Germinal center (tissue), 1 donor: ENCODE measurements at regions not wholly inside any gene's neighbourhood (a gene's known extent, or its start where the extent isn't known, plus 50 kb on each side); places are given as distances from the start of the nearest gene placed in this dataset.
"Not testable (repeated sequence)": the region's sequence is repeated elsewhere in the genome, so short reads cannot be mapped to it uniquely, and the experiment has no call there.

Source experiments
- DNase-seq: peaks from one replicate; pipeline ENCODE4 v3.0.0; 2012; ENCODE audit warnings: mixed read lengths, low spot score

DNA sequence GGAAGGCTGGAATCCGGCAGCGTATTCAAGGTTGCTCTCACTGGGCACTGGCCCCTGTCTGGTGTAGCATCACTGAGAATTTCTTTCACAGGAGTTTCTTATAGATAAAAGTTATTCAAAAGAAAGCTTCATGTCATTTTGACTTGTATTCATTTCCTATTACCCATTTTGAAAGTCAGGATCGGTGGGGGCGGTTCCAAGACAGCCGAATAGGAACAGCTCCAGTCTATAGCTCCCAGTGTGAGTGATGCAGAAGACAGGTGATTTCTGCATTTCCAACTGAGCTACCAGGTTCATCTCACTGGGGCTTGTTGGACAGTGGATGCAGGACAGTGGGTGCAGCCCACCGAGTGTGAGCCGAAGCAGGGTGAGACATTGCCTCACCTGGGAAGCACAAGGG lies 51.5 kb upstream of the CDC42EP3 start:
- not testable (repeated sequence) for DNase-seq

DNA sequence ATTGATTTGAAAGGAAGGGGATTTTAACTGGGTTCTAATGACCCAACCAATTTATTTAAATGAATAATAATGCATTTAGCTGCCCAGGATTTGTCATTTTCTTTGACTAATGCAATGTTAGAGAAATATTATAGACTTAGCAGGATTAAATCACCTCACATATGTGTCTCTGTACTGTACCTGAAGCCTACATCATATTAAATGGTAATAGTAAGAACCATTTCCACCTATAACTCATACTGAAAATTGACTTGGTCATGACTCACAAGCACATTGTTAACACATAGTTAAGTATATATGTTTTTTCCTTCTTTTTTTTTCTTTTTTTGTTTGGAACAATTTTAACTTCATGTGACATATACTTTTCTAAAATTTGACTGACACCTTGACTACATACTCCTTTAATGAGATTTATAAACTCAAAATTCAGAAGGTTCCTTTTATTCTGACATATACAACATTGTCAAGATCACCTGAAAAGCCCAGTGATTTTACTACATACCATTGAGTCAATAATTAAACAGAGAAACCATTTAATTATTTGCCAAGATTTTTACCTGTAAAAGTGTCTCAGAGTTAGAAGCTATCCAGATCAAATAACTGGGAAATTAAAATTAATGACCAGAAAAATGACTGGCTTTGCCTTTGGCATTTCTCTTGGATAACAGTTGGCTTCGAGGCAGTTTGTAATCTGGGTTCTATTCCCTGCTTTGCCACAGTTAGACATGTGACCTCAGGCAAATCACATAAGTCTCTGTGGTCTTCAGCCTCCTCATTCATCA lies 58.8 kb upstream of the CDC42EP3 start:
- no peak for DNase-seq

DNA sequence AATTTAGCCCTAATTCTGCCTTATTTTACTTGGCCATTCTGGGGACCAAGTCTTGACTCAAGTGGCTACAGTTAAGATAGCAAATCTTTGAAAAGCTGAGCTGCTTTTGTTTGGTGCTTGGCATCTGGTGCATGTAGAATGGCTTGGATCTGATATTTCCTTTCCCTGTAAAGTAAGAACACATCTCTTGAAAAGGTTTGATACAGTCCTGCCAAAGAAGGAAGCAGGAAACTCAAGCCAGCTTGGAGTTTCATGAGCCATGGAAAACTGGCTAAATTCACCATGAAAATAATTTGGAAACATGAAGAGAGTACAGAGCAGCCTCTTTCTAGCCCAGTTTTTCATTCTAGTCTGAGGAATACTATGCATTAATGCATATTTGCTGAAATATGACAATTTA lies 61.0 kb upstream of the CDC42EP3 start:
- DNase-seq, result not testable (repeated sequence)

DNA sequence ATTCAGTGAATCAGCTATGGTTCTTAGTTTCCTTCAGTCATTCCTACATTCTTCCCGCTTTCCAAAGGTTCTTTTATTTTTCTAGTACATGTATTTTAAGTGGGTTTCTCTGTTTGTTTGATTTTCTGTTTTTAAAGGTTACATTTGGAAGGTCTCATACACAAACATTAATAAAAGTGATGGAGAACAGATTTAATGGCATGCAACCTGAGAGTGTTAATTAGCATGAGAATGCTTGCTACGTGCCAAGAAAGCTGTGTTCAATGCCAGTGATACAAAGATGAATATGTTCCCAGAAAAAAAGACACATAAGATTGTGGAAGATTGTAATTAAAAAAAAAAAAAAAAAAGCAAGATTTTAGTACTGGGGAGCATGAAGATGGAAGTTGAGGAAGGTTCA lies 61.8 kb upstream of the CDC42EP3 start:
- no peak for DNase-seq

GRCh38 chr2:37733955-37734354 lies 62.5 kb upstream of the CDC42EP3 start:
- DNase-seq, result not testable (repeated sequence)

GRCh38 chr2:37734891-37735523 lies 63.6 kb upstream of the CDC42EP3 start:
- not testable (repeated sequence) for DNase-seq

- DNase-seq, result not testable (repeated sequence)
Measured at GRCh38 chr2:37735524-37735910, 64.1 kb upstream of the CDC42EP3 start.

DNA sequence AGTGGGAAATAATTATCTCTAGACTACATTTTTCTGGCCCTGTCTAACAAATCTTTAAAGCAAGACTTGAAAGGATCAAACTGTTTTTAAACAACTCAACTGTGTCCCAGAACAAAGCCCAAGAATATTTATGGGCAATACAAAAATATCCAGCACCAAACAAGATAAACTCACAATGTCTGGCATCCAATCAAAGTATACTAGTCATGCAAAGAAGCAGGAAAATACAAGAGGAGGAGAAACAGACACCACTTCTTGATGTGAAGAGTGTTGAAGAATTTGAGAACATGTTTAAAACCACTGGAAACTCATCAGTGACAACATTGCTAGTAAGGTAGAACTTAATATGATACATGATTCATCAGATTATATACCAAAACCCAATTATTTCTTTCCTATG lies 66.1 kb upstream of the CDC42EP3 start:
- DNase-seq, result no peak

DNA sequence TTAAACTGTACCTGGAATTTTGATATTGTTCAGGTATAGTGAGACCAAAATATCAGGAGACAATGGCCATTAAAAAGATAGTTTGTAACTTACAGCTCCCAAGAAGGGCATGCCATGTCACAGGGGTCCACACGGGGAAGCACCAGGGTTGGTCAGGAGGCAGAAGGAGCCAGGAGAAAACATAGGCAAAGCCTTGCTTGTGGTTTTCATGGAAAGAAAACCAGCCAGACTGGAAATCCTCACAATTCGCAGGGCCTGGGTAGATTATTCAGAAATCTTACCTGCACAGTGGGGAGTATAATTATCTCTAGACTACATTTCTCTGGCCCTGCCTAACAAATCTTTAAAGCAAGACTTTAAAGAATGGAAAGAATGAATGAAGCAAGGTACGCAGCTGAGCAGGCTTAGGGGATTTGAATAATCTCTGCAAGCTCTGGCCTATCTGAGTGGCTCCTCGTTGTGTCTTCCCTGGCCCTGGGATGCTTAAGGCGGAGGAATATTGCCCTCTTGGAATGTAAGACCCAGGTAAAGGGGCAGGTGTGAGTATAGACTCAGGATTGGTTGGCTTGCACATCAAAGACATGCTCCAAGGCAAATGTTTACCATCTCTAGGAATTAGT lies 66.9 kb upstream of the CDC42EP3 start:
- no peak for DNase-seq

DNA sequence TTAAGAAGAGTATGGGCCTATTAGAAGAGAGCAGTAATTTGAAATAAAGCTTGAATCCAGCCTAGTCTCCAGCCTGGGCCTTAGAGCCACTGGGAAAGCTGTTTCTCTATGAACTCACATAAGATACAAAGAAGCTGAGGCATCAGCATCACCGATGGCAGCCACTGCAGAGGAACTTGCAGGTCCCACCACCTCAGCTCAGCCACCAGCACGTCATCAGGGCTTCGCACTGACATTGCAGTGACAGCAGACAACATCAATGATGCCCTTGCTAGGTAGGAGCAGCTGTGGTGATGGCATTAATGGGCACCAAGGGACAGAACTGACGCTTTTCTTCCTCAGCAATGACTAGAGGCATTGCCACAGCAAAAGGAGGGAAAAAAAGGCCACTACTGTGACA lies 67.7 kb upstream of the CDC42EP3 start:
- no peak for DNase-seq

DNA sequence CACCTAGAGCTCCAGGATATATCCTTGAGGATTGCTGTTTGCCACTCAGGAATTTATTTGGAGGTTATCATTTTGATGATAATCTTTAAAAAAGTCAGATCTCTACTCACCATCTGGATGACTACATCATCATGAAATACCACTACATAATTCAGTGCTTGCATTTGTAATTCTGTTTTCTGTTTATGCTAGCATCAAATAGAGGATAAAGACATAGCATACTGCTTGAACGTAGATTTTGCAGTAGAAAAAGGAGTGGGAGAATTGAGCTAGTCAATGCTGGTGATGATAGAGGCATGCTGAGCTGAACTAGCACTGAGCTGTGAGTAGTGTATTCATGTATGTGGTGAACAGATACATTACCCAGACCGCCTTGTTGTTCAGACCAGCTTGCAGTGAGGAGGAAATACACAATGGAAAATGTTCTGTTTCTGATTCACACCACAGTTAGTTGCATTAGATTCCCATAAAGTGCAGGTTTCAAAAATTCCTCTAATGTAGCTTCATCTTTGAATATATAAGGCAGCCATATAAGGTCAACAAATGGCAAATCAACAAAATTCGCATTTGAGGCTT lies 68.8 kb upstream of the CDC42EP3 start:
- DNase-seq, result no peak

- DNase-seq, result no peak
Measured at GRCh38 chr2:37742286-37742685, 70.8 kb upstream of the CDC42EP3 start.

GRCh38 chr2:37744010-37744409 lies 72.6 kb upstream of the CDC42EP3 start:
- no peak for DNase-seq

GRCh38 chr2:37744961-37745360 lies 73.5 kb upstream of the CDC42EP3 start:
- DNase-seq, result not testable (repeated sequence)

DNA sequence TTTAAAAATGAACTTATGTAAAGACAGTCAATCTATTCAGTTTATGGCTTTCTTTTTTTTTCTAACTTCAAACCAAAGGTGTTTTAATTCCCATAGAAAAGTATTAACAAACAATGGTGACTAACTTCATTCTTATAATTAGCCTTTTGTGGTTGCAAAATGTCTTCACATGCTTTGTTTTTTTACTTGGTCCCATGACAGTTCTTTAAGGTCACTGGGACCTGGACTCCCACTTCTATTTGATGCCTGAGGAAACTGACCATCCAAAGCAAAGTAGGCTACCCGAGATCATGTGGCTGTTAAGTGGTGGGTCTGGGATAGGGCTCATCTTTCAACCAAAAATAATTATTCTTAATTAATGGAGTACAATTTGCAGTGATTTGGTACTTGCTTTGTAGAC lies 74.6 kb upstream of the CDC42EP3 start:
- not testable (repeated sequence) for DNase-seq

DNA sequence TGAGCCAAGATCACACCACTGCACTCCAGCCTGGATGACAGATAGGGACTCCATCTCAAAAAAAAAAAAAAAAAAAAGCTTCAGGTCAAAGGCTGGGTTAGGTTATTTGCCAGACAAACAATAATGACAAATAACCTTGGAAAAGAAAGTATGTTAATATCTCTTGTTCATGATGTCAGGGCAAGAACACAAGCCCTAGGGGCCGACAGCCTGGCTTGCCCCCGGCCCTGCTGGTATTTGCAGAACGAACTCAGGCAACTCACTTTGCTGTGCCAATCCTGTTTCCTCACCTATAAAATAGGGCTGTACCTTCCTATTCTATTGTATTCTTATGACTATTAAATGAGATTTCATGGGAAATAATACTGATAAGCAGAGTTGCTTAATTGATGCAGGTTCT lies 75.4 kb upstream of the CDC42EP3 start:
- DNase-seq, result no peak

DNA sequence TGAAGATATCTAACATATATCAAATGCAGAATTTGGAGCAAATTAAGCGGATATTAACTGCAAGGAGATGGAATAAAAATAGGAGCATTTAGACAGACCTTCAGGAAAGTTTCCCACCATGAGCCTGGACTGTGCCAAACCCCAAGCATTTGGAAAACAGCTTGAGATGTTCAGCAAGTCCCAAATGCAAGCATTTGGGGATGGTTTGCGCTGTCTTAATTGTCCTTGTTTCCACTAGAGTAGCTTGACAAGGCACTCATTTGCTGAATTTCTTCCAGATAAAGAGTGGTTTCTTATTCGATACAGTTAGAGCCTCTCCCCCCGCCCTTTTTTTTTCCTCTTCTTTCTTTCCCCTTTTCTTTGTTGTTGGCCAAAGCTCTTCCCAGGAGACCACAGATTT lies 77.1 kb upstream of the CDC42EP3 start:
- DNase-seq, result no peak

- not testable (repeated sequence) for DNase-seq
Measured at GRCh38 chr2:37750286-37750685, 78.8 kb upstream of the CDC42EP3 start.

DNA sequence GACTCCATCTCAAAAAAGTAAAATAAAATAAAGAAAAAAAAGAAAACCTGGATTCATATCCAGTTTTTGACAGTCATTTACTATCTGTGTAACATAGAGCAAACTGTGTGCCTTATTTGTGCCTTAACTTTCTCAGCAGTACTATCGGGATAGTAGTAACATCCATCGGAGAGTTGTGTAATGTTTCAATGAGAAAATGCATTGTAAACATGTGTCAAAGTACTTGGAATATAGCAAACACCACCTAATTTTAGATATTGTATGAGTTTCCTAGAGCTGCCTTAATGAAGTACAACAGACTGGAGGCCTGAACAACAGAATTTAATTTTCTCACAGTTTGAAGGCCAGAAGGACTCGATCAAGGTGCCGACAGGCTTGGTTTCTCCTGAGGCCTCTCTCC lies 81.3 kb upstream of the CDC42EP3 start:
- DNase-seq, result no peak

- DNase-seq, result no peak
Measured at GRCh38 chr2:37753758-37754157, 82.3 kb upstream of the CDC42EP3 start.

DNA sequence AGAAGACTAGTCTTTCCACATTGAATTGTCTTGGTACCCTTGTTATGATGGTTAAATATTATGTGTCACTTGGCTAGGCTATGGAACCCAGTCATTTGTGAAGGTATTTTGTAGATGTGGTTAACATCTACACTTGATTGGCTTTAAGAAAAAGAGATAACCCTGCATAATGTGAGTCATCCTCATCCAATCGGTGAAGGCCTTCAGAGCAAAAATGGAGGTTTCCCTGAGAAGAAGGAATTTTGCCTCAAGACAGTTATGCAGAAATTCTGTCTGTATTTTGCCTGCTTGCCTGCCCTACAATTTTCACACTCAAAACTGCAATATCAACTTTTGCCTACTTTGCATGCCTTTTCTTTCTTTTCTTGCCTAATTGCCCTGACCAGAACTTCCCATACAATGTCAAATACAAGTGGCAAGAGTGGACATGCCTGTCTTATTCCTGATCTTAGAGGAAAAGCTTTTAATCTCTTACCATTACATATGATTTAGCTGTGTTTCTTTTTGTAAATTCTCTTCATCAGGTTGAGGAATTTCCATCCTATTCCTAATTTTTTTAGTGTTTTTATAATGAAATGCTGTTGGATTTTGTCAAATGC lies 84.6 kb upstream of the CDC42EP3 start:
- DNase-seq, result not testable (repeated sequence)

- DNase-seq, result not testable (repeated sequence)
Measured at GRCh38 chr2:37757456-37757855, 86.0 kb upstream of the CDC42EP3 start.
